ENCODE measurements at regions not wholly inside any gene's neighbourhood (a gene's known extent, or its start where the extent isn't known, plus 50 kb on each side); places are given as distances from the start of the nearest gene placed in this dataset.

DNA sequence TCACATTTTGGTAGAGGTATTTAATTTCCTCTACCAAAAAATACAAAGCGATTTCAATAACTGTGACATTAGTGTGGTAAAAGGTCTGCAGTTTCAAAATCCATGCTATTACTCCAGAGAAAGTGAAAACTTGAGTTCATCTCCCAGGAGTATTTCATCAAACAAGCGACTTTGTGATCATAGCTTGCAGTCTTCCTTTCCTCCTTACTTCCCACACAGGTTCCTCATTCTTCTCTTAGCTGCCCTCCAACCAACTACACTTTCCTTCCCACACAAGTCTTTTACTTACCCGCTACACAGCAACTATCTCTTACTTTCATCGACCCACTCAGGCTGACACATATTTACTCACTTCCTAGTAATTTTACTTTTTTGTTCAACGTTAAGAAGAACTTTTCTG lies 413.4 kb upstream of the USP15 start:
- TF ChIP-seq, protein P1, sequence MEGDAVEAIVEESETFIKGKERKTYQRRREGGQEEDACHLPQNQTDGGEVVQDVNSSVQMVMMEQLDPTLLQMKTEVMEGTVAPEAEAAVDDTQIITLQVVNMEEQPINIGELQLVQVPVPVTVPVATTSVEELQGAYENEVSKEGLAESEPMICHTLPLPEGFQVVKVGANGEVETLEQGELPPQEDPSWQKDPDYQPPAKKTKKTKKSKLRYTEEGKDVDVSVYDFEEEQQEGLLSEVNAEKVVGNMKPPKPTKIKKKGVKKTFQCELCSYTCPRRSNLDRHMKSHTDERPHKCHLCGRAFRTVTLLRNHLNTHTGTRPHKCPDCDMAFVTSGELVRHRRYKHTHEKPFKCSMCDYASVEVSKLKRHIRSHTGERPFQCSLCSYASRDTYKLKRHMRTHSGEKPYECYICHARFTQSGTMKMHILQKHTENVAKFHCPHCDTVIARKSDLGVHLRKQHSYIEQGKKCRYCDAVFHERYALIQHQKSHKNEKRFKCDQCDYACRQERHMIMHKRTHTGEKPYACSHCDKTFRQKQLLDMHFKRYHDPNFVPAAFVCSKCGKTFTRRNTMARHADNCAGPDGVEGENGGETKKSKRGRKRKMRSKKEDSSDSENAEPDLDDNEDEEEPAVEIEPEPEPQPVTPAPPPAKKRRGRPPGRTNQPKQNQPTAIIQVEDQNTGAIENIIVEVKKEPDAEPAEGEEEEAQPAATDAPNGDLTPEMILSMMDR (tag by site-specific recombination; IDR thresholded peaks at IDR 0.05): no peak
- no peak for TF ChIP-seq YY2 (tag by site-specific recombination; IDR thresholded peaks at IDR 0.05)
- no peak for TF ChIP-seq ZNF366 (tag by site-specific recombination; conservative IDR thresholded peaks at IDR 0.05)
- no peak for TF ChIP-seq ZNF24 (tag by site-specific recombination; IDR thresholded peaks at IDR 0.05)
- no peak for TF ChIP-seq ZNF274 (IDR thresholded peaks at IDR 0.05; ENCODE audit: low read length)
- no peak for TF ChIP-seq ZNF274 (tag by site-specific recombination; IDR thresholded peaks at IDR 0.05; ENCODE audit: borderline replicate concordance)
- no peak for TF ChIP-seq ZNF121 (tag by site-specific recombination; IDR thresholded peaks at IDR 0.05)
- TF ChIP-seq ZNF155 (tag by site-specific recombination; IDR thresholded peaks at IDR 0.05): no peak
- no peak for TF ChIP-seq ZBTB21 (tag by site-specific recombination; IDR thresholded peaks at IDR 0.05)
- TF ChIP-seq BCL11B (tag by site-specific recombination; IDR thresholded peaks at IDR 0.05; ENCODE audit: low read depth): no peak
- TF ChIP-seq ZNF610 (tag by site-specific recombination; IDR thresholded peaks at IDR 0.05; ENCODE audit: borderline replicate concordance): no peak
- TF ChIP-seq ZNF169 (tag by site-specific recombination; IDR thresholded peaks at IDR 0.05): no peak
- no peak for TF ChIP-seq ZNF10 (tag by site-specific recombination; IDR thresholded peaks at IDR 0.05)
- no peak for TF ChIP-seq SETDB1 (IDR thresholded peaks at IDR 0.05; ENCODE audit: insufficient read length, low read length)

All from HEK293 (cell line).